ENCODE measurements at regions not wholly inside any gene's neighbourhood (a gene's known extent, or its start where the extent isn't known, plus 50 kb on each side); places are given as distances from the start of the nearest gene placed in this dataset.

DNA sequence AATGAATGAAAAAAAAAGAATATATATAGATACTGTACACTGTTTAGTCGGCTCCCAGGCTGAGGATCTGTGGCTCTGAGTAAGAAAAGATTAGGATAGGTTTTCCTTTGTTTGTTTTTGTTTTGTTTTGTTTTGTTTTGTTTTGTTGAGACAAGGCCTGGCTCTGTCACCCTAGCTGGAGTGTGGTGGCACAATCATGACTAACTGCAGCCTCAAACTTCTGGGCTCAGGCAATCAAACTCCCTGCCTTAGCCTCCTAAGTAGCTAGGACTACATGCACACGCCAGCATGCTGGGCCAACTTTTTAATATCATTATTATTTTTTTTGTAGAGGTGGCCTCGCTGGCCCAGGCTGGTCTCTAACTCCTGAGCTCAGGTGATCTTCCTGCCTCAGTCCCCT is 87.9 kb upstream of the PTBP2 start:
- no peak overlapping the region for H3K27ac ChIP-seq (ENCODE audit: low read length)
- no peak overlapping the region for H2AFZ ChIP-seq (ENCODE audit: low read length)
- no peaks in the 10 kb centered on the region for H3F3A ChIP-seq (ENCODE audit: low read length, unreplicated experiment)
- CTCF ChIA-PET, result no interaction called here
- peak; percentile 11 for DNase-seq
- intact Hi-C loops (cut with micrococcal nuclease), result no loop called here
- POLR2A ChIA-PET (ENCODE audit: unreplicated experiment), result no interaction called here
- H3K79me2 ChIP-seq (ENCODE audit: low read length), result no peaks in the 10 kb centered on the region
- BruUV-seq (replicated peaks), result no TSS peak
- H3K9me2 ChIP-seq (replicated peaks; ENCODE audit: low read length), result no peaks in the 10 kb centered on the region
- H4K20me1 ChIP-seq (ENCODE audit: low read length), result no peaks in the 10 kb centered on the region
- no peaks in the 10 kb centered on the region for H3K27me3 ChIP-seq (ENCODE audit: low read length)
- TF ChIP-seq EZH2 (IDR thresholded peaks at IDR 0.05; ENCODE audit: low read length, unreplicated experiment), result no peak
- TF ChIP-seq, protein P1, sequence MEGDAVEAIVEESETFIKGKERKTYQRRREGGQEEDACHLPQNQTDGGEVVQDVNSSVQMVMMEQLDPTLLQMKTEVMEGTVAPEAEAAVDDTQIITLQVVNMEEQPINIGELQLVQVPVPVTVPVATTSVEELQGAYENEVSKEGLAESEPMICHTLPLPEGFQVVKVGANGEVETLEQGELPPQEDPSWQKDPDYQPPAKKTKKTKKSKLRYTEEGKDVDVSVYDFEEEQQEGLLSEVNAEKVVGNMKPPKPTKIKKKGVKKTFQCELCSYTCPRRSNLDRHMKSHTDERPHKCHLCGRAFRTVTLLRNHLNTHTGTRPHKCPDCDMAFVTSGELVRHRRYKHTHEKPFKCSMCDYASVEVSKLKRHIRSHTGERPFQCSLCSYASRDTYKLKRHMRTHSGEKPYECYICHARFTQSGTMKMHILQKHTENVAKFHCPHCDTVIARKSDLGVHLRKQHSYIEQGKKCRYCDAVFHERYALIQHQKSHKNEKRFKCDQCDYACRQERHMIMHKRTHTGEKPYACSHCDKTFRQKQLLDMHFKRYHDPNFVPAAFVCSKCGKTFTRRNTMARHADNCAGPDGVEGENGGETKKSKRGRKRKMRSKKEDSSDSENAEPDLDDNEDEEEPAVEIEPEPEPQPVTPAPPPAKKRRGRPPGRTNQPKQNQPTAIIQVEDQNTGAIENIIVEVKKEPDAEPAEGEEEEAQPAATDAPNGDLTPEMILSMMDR (conservative IDR thresholded peaks at IDR 0.05; ENCODE audit: low read depth, low read length), result no peak
- no peak for TF ChIP-seq EZH2phosphoT487 (IDR thresholded peaks at IDR 0.05; ENCODE audit: borderline replicate concordance, low read length)
- H3K4me1 ChIP-seq (ENCODE audit: insufficient read depth, low read length), result no peaks in the 10 kb centered on the region
- H3K9me3 ChIP-seq (ENCODE audit: low read length), result no peaks in the 10 kb centered on the region
- no peak overlapping the region for H3K4me3 ChIP-seq (ENCODE audit: low read length)
- H3K36me3 ChIP-seq (ENCODE audit: low read depth, low read length), result no peaks in the 10 kb centered on the region
- H3K4me2 ChIP-seq (ENCODE audit: low read length), result no peak overlapping the region
- ATAC-seq, result no peak
- H3K9ac ChIP-seq (ENCODE audit: low read length), result no peak overlapping the region

DNA sequence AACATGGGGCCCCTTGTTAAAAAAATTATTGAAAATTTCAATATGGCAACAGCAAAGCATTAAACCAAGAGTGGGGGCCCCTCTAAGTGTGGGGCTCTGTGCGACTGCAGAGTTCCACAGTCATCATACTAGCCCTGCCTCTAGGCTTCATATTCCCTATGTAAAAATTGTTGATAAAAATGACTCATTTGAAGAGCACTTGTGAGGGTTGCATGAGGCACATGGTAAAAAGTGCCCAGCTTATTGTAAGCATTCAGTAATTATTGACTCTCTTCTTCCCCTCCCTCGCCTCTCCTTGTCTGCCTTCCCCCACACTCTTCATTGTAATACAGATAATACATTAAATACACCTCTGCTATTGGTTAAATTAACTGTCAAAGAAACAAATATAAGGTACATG is 86.7 kb upstream of the PTBP2 start:
- Histone ChIP-seq H3K27me3 (ENCODE audit: low read length) (no peaks in the 10 kb centered on the region), H3K4me3 (ENCODE audit: low read length) (no peak overlapping the region), H2AFZ (ENCODE audit: low read length) (no peak overlapping the region), H3K9me3 (ENCODE audit: low read length) (no peaks in the 10 kb centered on the region), H3K36me3 (ENCODE audit: low read depth, low read length) (no peaks in the 10 kb centered on the region), H3K4me2 (ENCODE audit: low read length) (no peak overlapping the region), H4K20me1 (ENCODE audit: low read length) (no peaks in the 10 kb centered on the region), H3K9me2 (replicated peaks; ENCODE audit: low read length) (no peaks in the 10 kb centered on the region), H3K4me1 (ENCODE audit: insufficient read depth, low read length) (no peaks in the 10 kb centered on the region), H3K9ac (ENCODE audit: low read length) (no peak overlapping the region), H3F3A (ENCODE audit: low read length, unreplicated experiment) (no peaks in the 10 kb centered on the region), H3K79me2 (ENCODE audit: low read length) (no peaks in the 10 kb centered on the region), H3K27ac (ENCODE audit: low read length) (no peak overlapping the region)
- intact Hi-C loops (cut with micrococcal nuclease), result no loop called here
- ChIA-PET POLR2A (ENCODE audit: unreplicated experiment) (no interaction called here), CTCF (no interaction called here)
- BruUV-seq (replicated peaks), result no TSS peak
- ATAC-seq, result no peak
- peak; percentile 34 for DNase-seq
- TF ChIP-seq EZH2 (IDR thresholded peaks at IDR 0.05; ENCODE audit: low read length, unreplicated experiment) (no peak), EZH2phosphoT487 (IDR thresholded peaks at IDR 0.05; ENCODE audit: borderline replicate concordance, low read length) (no peak)
- TF ChIP-seq, protein P1 (conservative IDR thresholded peaks at IDR 0.05; ENCODE audit: low read depth, low read length), result no peak

DNA sequence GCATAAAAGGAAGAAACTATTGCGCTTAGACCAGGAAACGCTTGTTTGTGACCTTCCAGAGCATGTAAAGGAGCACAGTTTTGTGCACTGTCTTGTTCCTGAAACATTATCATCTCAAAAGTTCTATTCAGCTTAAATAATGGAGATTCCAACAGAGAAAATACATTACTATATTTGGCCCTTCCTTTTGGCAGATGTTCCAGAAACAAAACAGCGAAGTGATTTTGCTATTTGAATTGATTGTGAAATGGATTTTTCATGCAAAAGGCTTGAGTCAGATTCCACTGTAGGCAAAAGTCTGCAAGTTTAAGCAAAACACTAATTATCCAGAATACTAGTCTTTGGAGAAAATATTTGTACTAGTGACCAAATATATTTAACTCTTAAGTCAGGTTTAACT is 80.3 kb upstream of the PTBP2 start:
- Histone ChIP-seq H3K79me2 (ENCODE audit: low read length) (no peaks in the 10 kb centered on the region), H2AFZ (ENCODE audit: low read length) (no peak overlapping the region), H3K36me3 (ENCODE audit: low read depth, low read length) (no peaks in the 10 kb centered on the region), H3K9ac (ENCODE audit: low read length) (no peak overlapping the region), H3K27me3 (ENCODE audit: low read length) (no peaks in the 10 kb centered on the region; the same call in 1 of the 2 replicates), H3K4me1 (ENCODE audit: insufficient read depth, low read length) (no peaks in the 10 kb centered on the region), H3K4me2 (ENCODE audit: low read length) (no peak overlapping the region), H3K9me2 (replicated peaks; ENCODE audit: low read length) (no peaks in the 10 kb centered on the region), H3K9me3 (ENCODE audit: low read length) (no peaks in the 10 kb centered on the region), H3F3A (ENCODE audit: low read length, unreplicated experiment) (no peaks in the 10 kb centered on the region), H3K27ac (ENCODE audit: low read length) (no peak overlapping the region), H4K20me1 (ENCODE audit: low read length) (no peaks in the 10 kb centered on the region), H3K4me3 (ENCODE audit: low read length) (no peak overlapping the region)
- ChIA-PET CTCF (no interaction called here), POLR2A (ENCODE audit: unreplicated experiment) (no interaction called here)
- TF ChIP-seq, protein P1 (conservative IDR thresholded peaks at IDR 0.05; ENCODE audit: low read depth, low read length), result no peak
- no peak for TF ChIP-seq EZH2 (IDR thresholded peaks at IDR 0.05; ENCODE audit: low read length, unreplicated experiment)
- no peak for TF ChIP-seq EZH2phosphoT487 (IDR thresholded peaks at IDR 0.05; ENCODE audit: borderline replicate concordance, low read length)
- intact Hi-C loops (cut with micrococcal nuclease), result no loop called here
- ATAC-seq (no peak), DNase-seq (no peak)
- BruUV-seq (replicated peaks), result no TSS peak
